Brain microvascular endothelial cell (primary cell): ENCODE measurements at regions not wholly inside any gene's neighbourhood (a gene's known extent, or its start where the extent isn't known, plus 50 kb on each side); places are given as distances from the start of the nearest gene placed in this dataset.

Source experiments
- DNase-seq: peaks from one replicate; pipeline ENCODE4 v3.0.0-alpha.2; 2020
- H3K27ac ChIP-seq: fragments of 250-450 bp; sonication (Bioruptor Pico); 2 replicates; pipeline ENCODE4 v1.5.1; 2020; ENCODE audit warnings: mild to moderate bottlenecking, moderate library complexity
- H3K27me3 ChIP-seq: fragments of 250-450 bp; sonication (Bioruptor Pico); replicated peaks from 2 replicates; pipeline ENCODE4 v1.5.1; 2020; ENCODE audit warnings: mild to moderate bottlenecking
- H3K36me3 ChIP-seq: fragments of 250-450 bp; sonication (Bioruptor Pico); replicated peaks from 2 replicates; pipeline ENCODE4 v1.5.1; 2020; ENCODE audit warnings: mild to moderate bottlenecking
- H3K4me3 ChIP-seq: 2 replicates; pipeline ENCODE4 v1.5.1; 2011; ENCODE audit warnings: low read depth, mild to moderate bottlenecking, control low read depth, low read length, moderate library complexity
- CTCF ChIP-seq: IDR thresholded peaks from 2 replicates; pipeline ENCODE4 v1.5.1; 2011; ENCODE audit warnings: low read depth, mild to moderate bottlenecking, moderate library complexity, low read length, control low read depth, inconsistent platforms; ENCODE audit errors: missing control alignments
- in situ Hi-C: cut with HindIII; loops from 2 replicates; pipeline ENCODE4 v1.10.0; 2017; ENCODE audit warnings: low sequenced_read_pairs, low pct_ligation_motif_present

- in situ Hi-C loops: no loop called here
- no peak overlapping the region for H3K4me3 ChIP-seq
- peak; percentile 83 for DNase-seq
Observed at GRCh38 chr5:112004867-112005622, 248.1 kb upstream of the NREP start.

GRCh38 chr5:112002376-112002775, 245.4 kb upstream of the NREP start:
- DNase-seq: peak; percentile 18
- in situ Hi-C loops: no loop called here
- TF ChIP-seq CTCF: no peak
- no peaks in the 10 kb centered on the region for H3K36me3 ChIP-seq
- no peak overlapping the region for H3K4me3 ChIP-seq
- no peak overlapping the region for H3K27ac ChIP-seq
- no peaks in the 10 kb centered on the region for H3K27me3 ChIP-seq

More at GRCh38 chr5:112004867-112005622, 248.1 kb upstream of the NREP start:
- Histone ChIP-seq H3K36me3 (no peaks in the 10 kb centered on the region), H3K27ac (peak overlapping the region; percentile 96), H3K27me3 (no peaks in the 10 kb centered on the region)
- TF ChIP-seq CTCF: no peak

GRCh38 chr5:111999286-111999685, 242.3 kb upstream of the NREP start:
- in situ Hi-C loops: no loop called here
- peak overlapping the region; percentile 95 for H3K27ac ChIP-seq
- TF ChIP-seq CTCF: no peak
- H3K4me3 ChIP-seq: no peak overlapping the region
- H3K27me3 ChIP-seq: no peaks in the 10 kb centered on the region
- H3K36me3 ChIP-seq: no peaks in the 10 kb centered on the region
- DNase-seq: peak; percentile 74

- H3K27ac ChIP-seq: peak overlapping the region; percentile 95
- in situ Hi-C loops: no loop called here
- no peak for TF ChIP-seq CTCF
- H3K36me3 ChIP-seq: no peaks in the 10 kb centered on the region
- H3K27me3 ChIP-seq: no peaks in the 10 kb centered on the region
- no peak overlapping the region for H3K4me3 ChIP-seq
- peak; percentile 25 for DNase-seq
Observed at GRCh38 chr5:111998871-111999270, 241.9 kb upstream of the NREP start.

GRCh38 chr5:111997711-111998110, 240.7 kb upstream of the NREP start:
- Histone ChIP-seq H3K4me3 (no peak overlapping the region), H3K36me3 (no peaks in the 10 kb centered on the region), H3K27ac (peak overlapping the region; percentile 95), H3K27me3 (no peaks in the 10 kb centered on the region)
- in situ Hi-C loops: no loop called here
- TF ChIP-seq CTCF: no peak
- peak; percentile 100 for DNase-seq

GRCh38 chr5:111997308-111997707, 240.3 kb upstream of the NREP start:
- no peak for TF ChIP-seq CTCF
- no peak overlapping the region for H3K4me3 ChIP-seq
- peak; percentile 89 for DNase-seq
- H3K27me3 ChIP-seq: no peaks in the 10 kb centered on the region
- H3K36me3 ChIP-seq: no peaks in the 10 kb centered on the region
- H3K27ac ChIP-seq: peak overlapping the region; percentile 95
- in situ Hi-C loops: no loop called here
